H9 (cell line): ENCODE measurements at regions not wholly inside any gene's neighbourhood (a gene's known extent, or its start where the extent isn't known, plus 50 kb on each side); places are given as distances from the start of the nearest gene placed in this dataset.

Experiments used
- DNase-seq: peaks from one replicate; pipeline ENCODE4 v3.0.0-alpha.2; 2017
- H2AFZ ChIP-seq: one replicate; pipeline ENCODE4 v1.6.1; 2013; ENCODE audit warnings: mild to moderate bottlenecking, low read length, control low read depth, moderate library complexity
- H2AK5ac ChIP-seq: 2 replicates; pipeline ENCODE4 v1.6.1; 2013; ENCODE audit warnings: low read length, control low read depth, mixed read lengths; ENCODE audit not compliant: insufficient read length
- H2BK120ac ChIP-seq: one replicate; pipeline ENCODE4 v1.6.1; 2013; ENCODE audit warnings: low read depth, mild to moderate bottlenecking, low read length, control low read depth, inconsistent platforms; ENCODE audit not compliant: poor library complexity, severe bottlenecking
- H2BK12ac ChIP-seq: 2 replicates; pipeline ENCODE4 v1.6.1; 2013; ENCODE audit warnings: low read length, control low read depth, mixed read lengths, low read depth; ENCODE audit not compliant: insufficient read length
- H2BK15ac ChIP-seq: 2 replicates; pipeline ENCODE4 v1.6.1; 2013; ENCODE audit warnings: low read depth, low read length, control low read depth
- H2BK20ac ChIP-seq: one replicate; pipeline ENCODE4 v1.6.1; 2013; ENCODE audit warnings: low read depth, mild to moderate bottlenecking, low read length, control low read depth, inconsistent platforms; ENCODE audit not compliant: poor library complexity, severe bottlenecking
- H2BK5ac ChIP-seq: 2 replicates; pipeline ENCODE4 v1.6.1; 2013; ENCODE audit warnings: low read length, control low read depth, mixed read lengths; ENCODE audit not compliant: insufficient read length
- H3K14ac ChIP-seq: 2 replicates; pipeline ENCODE4 v1.6.1; 2013; ENCODE audit warnings: low read length, control low read depth; ENCODE audit not compliant: insufficient read depth
- H3K18ac ChIP-seq: 2 replicates; pipeline ENCODE4 v1.6.1; 2013; ENCODE audit warnings: low read depth, mild to moderate bottlenecking, mixed read lengths, low read length, control low read depth; ENCODE audit not compliant: insufficient read length
- H3K23ac ChIP-seq: 2 replicates; pipeline ENCODE4 v1.6.1; 2013; ENCODE audit warnings: low read length, control low read depth, mixed read lengths, low read depth; ENCODE audit not compliant: insufficient read length
- H3K23me2 ChIP-seq: 2 replicates; pipeline ENCODE4 v1.6.1; 2013; ENCODE audit warnings: low read depth, mild to moderate bottlenecking, mixed read lengths, low read length, control low read depth; ENCODE audit not compliant: insufficient read length, poor library complexity, severe bottlenecking
- H3K27ac ChIP-seq: 2 replicates; pipeline ENCODE4 v1.5.1; 2013; ENCODE audit warnings: low read length, control low read depth, mixed read lengths, low read depth; ENCODE audit not compliant: insufficient read length
- H3K27me3 ChIP-seq: 2 replicates; pipeline ENCODE4 v1.6.1; 2013; ENCODE audit warnings: low read length, control low read depth, inconsistent platforms; ENCODE audit not compliant: insufficient read depth
- H3K4ac ChIP-seq: 2 replicates; pipeline ENCODE4 v1.6.1; 2013; ENCODE audit warnings: low read depth, mild to moderate bottlenecking, control low read depth, inconsistent platforms, low read length, moderate library complexity
- H3K4me1 ChIP-seq: 2 replicates; pipeline ENCODE4 v1.6.1; 2013; ENCODE audit warnings: low read length, control low read depth, inconsistent platforms; ENCODE audit not compliant: insufficient read depth
- H3K4me2 ChIP-seq: 2 replicates; pipeline ENCODE4 v1.6.1; 2013; ENCODE audit warnings: low read length, control low read depth, mixed read lengths; ENCODE audit not compliant: insufficient read length, insufficient read depth
- H3K56ac ChIP-seq: 2 replicates; pipeline ENCODE4 v1.6.1; 2013; ENCODE audit warnings: low read depth, mild to moderate bottlenecking, mixed read lengths, low read length, control low read depth; ENCODE audit not compliant: insufficient read length
- H3K79me1 ChIP-seq: 2 replicates; pipeline ENCODE4 v1.6.1; 2013; ENCODE audit warnings: low read depth, mild to moderate bottlenecking, moderate library complexity, low read length, control low read depth, inconsistent platforms; ENCODE audit not compliant: insufficient read depth, poor library complexity, severe bottlenecking
- H3K79me2 ChIP-seq: 2 replicates; pipeline ENCODE4 v1.6.1; 2013; ENCODE audit warnings: low read length, control low read depth, inconsistent platforms; ENCODE audit not compliant: insufficient read depth
- H3K9ac ChIP-seq: 2 replicates; pipeline ENCODE4 v1.6.1; 2013; ENCODE audit warnings: low read length, control low read depth, mixed read lengths; ENCODE audit not compliant: insufficient read length; ENCODE audit errors: extremely low read depth
- H3K9me3 ChIP-seq: one replicate; pipeline ENCODE4 v1.6.1; 2013; ENCODE audit warnings: low read depth, low read length, inconsistent platforms; ENCODE audit not compliant: control insufficient read depth
- H3T11ph ChIP-seq: one replicate; pipeline ENCODE4 v1.6.1; 2013; ENCODE audit warnings: mild to moderate bottlenecking, low read length, control low read depth, inconsistent platforms
- H4K20me1 ChIP-seq: one replicate; pipeline ENCODE4 v1.6.1; 2013; ENCODE audit not compliant: control insufficient read depth, insufficient read length, insufficient read depth
- H4K5ac ChIP-seq: 2 replicates; pipeline ENCODE4 v1.6.1; 2013; ENCODE audit warnings: low read depth, mild to moderate bottlenecking, mixed read lengths, low read length, control low read depth; ENCODE audit not compliant: insufficient read length
- H4K8ac ChIP-seq: replicated peaks from 2 replicates; pipeline ENCODE4 v1.6.1; 2013; ENCODE audit warnings: low read length, control low read depth, mixed read lengths, low read depth; ENCODE audit not compliant: insufficient read length
- H4K91ac ChIP-seq: 2 replicates; pipeline ENCODE4 v1.6.1; 2013; ENCODE audit warnings: low read depth, mild to moderate bottlenecking, moderate library complexity, mixed read lengths, low read length, control low read depth; ENCODE audit not compliant: insufficient read length
- H3K27ac Mint-ChIP-seq, 3 experiments: 2 replicates in 2 of 3; 3 replicates in 1 of 3; pipeline ENCODE4 v1.8.0; 2020 to 2021; ENCODE audit warnings: mixed read lengths in 3 of 3, mild to moderate bottlenecking in 1 of 3, moderate library complexity in 1 of 3
- H3K27me3 Mint-ChIP-seq: 2 replicates; pipeline ENCODE4 v1.8.0; 2021; ENCODE audit warnings: low read depth, mild to moderate bottlenecking, moderate library complexity, mixed read lengths
- H3K36me3 Mint-ChIP-seq, 3 experiments: 2 replicates in 2 of 3; 3 replicates in 1 of 3; pipeline ENCODE4 v1.8.0; 2020 to 2021; ENCODE audit warnings: low read depth in 3 of 3, mixed read lengths in 3 of 3; ENCODE audit not compliant: insufficient read depth in 1 of 3
- H3K4me1 Mint-ChIP-seq, 2 experiments: 2 replicates each; pipeline ENCODE4 v1.8.0; 2020; ENCODE audit warnings: mixed read lengths in 2 of 2
- H3K4me3 Mint-ChIP-seq, 2 experiments: 2 replicates in 1 of 2; 3 replicates in 1 of 2; pipeline ENCODE4 v1.8.0; 2020 to 2021; ENCODE audit warnings: mild to moderate bottlenecking in 2 of 2, mixed read lengths in 2 of 2, moderate library complexity in 1 of 2
- H3K9me3 Mint-ChIP-seq, 2 experiments: 2 replicates in 1 of 2; 3 replicates in 1 of 2; pipeline ENCODE4 v1.8.0; 2020; ENCODE audit warnings: mild to moderate bottlenecking in 2 of 2, mixed read lengths in 2 of 2, moderate library complexity in 1 of 2
- WGBS: extraction: QIAGEN DNeasy Blood & Tissue Kit; methylation state at CpG from one replicate; pipeline ENCODE4 v1.1.7; 2013; ENCODE audit warnings: missing lambda C conversion rate, low lambda C conversion rate, mixed read lengths; ENCODE audit not compliant: insufficient read length; ENCODE audit errors: extremely low coverage; 5-methylcytosine and 5-hydroxymethylcytosine counted together
- TF ChIP-seq, protein P1 (sequence below): fragments of 200-600 bp; sonication (generic); conservative IDR thresholded peaks from 3 replicates; pipeline ENCODE4 v1.8.0; 2021; ENCODE audit warnings: antibody characterized with exemption, mild to moderate bottlenecking

DNA sequence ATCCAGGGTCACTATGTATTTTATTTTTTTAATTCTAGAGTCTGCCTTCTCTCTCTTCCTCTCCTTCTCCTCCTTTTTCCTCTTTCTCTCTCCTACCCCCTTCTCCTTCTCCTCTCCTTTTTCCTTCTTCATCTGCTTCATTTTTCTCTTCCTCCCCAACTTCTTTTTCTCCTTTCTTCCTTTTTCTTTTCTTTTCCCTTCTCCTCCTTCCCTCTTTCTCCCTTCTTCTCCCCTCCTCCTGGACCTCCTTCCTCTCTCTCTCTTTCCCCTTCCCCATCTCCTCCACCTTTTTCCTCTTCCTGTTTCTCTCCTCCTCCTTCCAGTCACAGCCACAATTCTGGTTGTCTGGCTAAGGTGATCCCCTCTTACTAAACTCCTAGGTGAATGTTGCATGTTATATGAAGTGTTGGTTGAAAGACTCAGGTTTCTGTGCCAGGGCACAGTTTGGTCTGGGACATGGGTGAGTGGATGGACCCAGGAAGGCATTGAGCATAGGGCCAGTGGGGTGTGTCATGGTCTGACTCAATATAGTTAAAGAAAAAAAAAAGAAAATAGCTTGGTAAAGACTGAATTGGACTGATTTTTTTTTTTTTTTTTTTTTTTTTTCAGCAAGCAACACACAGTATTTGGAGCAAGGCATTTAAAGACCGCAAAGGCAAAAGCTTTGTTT, 266.9 kb downstream of the TGFB2 start:
- H2BK120ac ChIP-seq, result no peak overlapping the region
- no peak overlapping the region for H2BK20ac ChIP-seq
- no peak overlapping the region for H4K5ac ChIP-seq
- no peak overlapping the region for H3K27ac ChIP-seq
- H3K27ac Mint-ChIP-seq, result peak overlapping the region in 2 of 3 experiments; percentile 4 to 82; a peak in 3 of 7 replicates
- no peak overlapping the region for H3K9ac ChIP-seq
- H2AK5ac ChIP-seq, result no peak overlapping the region
- peaks cover 2% of the 10 kb centered on the region; the same call in 1 of the 2 replicates for H3K4me1 ChIP-seq
- H3K9me3 ChIP-seq, result no peaks in the 10 kb centered on the region
- H3K23ac ChIP-seq, result no peak overlapping the region
- no peak for DNase-seq
- H3K56ac ChIP-seq, result no peak overlapping the region
- no peak overlapping the region for H2BK12ac ChIP-seq
- no peaks in the 10 kb centered on the region for H3K79me2 ChIP-seq
- no peak overlapping the region for H3K4ac ChIP-seq
- H4K91ac ChIP-seq, result no peak overlapping the region
- H4K8ac ChIP-seq, result no peak overlapping the region
- no peak overlapping the region for H2BK5ac ChIP-seq
- H3K14ac ChIP-seq, result no peak overlapping the region
- H3K79me1 ChIP-seq, result no peaks in the 10 kb centered on the region
- H3K18ac ChIP-seq, result no peak overlapping the region
- WGBS, result no CpG with 5 or more reads among the region's 1 CpG
- peaks cover 20 to 21% of the 10 kb centered on the region in 2 experiments for H3K4me1 Mint-ChIP-seq
- H3T11ph ChIP-seq, result no peak overlapping the region
- no peaks in the 10 kb centered on the region for H3K23me2 ChIP-seq
- no peak overlapping the region for H3K4me2 ChIP-seq
- H2BK15ac ChIP-seq, result no peak overlapping the region
- no peaks in the 10 kb centered on the region for H3K27me3 ChIP-seq
- H3K4me3 Mint-ChIP-seq, result no peak overlapping the region
- H2AFZ ChIP-seq, result peak overlapping the region; percentile 14
- no peaks in the 10 kb centered on the region for H4K20me1 ChIP-seq
- TF ChIP-seq, protein P1, sequence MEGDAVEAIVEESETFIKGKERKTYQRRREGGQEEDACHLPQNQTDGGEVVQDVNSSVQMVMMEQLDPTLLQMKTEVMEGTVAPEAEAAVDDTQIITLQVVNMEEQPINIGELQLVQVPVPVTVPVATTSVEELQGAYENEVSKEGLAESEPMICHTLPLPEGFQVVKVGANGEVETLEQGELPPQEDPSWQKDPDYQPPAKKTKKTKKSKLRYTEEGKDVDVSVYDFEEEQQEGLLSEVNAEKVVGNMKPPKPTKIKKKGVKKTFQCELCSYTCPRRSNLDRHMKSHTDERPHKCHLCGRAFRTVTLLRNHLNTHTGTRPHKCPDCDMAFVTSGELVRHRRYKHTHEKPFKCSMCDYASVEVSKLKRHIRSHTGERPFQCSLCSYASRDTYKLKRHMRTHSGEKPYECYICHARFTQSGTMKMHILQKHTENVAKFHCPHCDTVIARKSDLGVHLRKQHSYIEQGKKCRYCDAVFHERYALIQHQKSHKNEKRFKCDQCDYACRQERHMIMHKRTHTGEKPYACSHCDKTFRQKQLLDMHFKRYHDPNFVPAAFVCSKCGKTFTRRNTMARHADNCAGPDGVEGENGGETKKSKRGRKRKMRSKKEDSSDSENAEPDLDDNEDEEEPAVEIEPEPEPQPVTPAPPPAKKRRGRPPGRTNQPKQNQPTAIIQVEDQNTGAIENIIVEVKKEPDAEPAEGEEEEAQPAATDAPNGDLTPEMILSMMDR, result no peak
- H3K27me3 Mint-ChIP-seq, result no peaks in the 10 kb centered on the region
- peaks cover 7 to 14% of the 10 kb centered on the region in 2 experiments; a peak in 4 of 5 replicates for H3K9me3 Mint-ChIP-seq
- peaks cover 4 to 8% (median 5%) of the 10 kb centered on the region in 3 experiments; a peak in 4 of 7 replicates for H3K36me3 Mint-ChIP-seq
